GM12892 (cell line): ENCODE measurements at regions not wholly inside any gene's neighbourhood (a gene's known extent, or its start where the extent isn't known, plus 50 kb on each side); places are given as distances from the start of the nearest gene placed in this dataset.

Source experiments
- POLR2A ChIP-seq: IDR thresholded peaks from 2 replicates; pipeline ENCODE4 v1.6.1; 2011; ENCODE audit warnings: low read depth, low read length, control low read depth
- POLR2AphosphoS5 ChIP-seq: IDR thresholded peaks from 2 replicates; pipeline ENCODE4 v1.6.1; 2011; ENCODE audit warnings: low read depth, low read length, control low read depth
- TAF1 ChIP-seq: IDR thresholded peaks from 2 replicates; pipeline ENCODE4 v1.6.1; 2011; ENCODE audit warnings: low read depth, mild to moderate bottlenecking, control low read depth, low read length, borderline replicate concordance

GRCh38 chr2:152863826-152864225 lies 145.4 kb downstream of the ARL6IP6 start:
- TF ChIP-seq POLR2A, result no peak
- no peak for TF ChIP-seq TAF1
- TF ChIP-seq POLR2AphosphoS5, result no peak
